A549 (cell line): ENCODE measurements at regions not wholly inside any gene's neighbourhood (a gene's known extent, or its start where the extent isn't known, plus 50 kb on each side); places are given as distances from the start of the nearest gene placed in this dataset.

ENCODE experiments used
- CTCF ChIP-seq: fragments of >200 bp; sonication (Bioruptor Twin); formaldehyde crosslinking; IDR thresholded peaks from 3 replicates; pipeline ENCODE4 v1.5.1; 2016
- POLR2A ChIP-seq: IDR thresholded peaks from 2 replicates; pipeline ENCODE4 v1.6.1; 2012; ENCODE audit warnings: mild to moderate bottlenecking, low read length
- RARB ChIP-seq: fragments of 250-450 bp; sonication (Bioruptor Pico); IDR thresholded peaks from 2 replicates; pipeline ENCODE4 v1.8.0; 2021; ENCODE audit warnings: mild to moderate bottlenecking, moderate library complexity
- RFX5 ChIP-seq: fragments of 450-650 bp; IDR thresholded peaks from 2 replicates; pipeline ENCODE4 v1.7.1; 2014; ENCODE audit warnings: antibody characterized with exemption, mild to moderate bottlenecking, moderate library complexity
- TF ChIP-seq, protein P1 (sequence below): fragments of 200-600 bp; sonication (generic); IDR thresholded peaks from 2 replicates; pipeline ENCODE4 v1.6.1; 2016; ENCODE audit warnings: antibody characterized with exemption, mild to moderate bottlenecking, moderate library complexity
- TF ChIP-seq, protein P2 (sequence below): fragments of 450-650 bp; IDR thresholded peaks from 2 replicates; pipeline ENCODE4 v1.6.1; 2014; ENCODE audit warnings: antibody characterized with exemption

DNA sequence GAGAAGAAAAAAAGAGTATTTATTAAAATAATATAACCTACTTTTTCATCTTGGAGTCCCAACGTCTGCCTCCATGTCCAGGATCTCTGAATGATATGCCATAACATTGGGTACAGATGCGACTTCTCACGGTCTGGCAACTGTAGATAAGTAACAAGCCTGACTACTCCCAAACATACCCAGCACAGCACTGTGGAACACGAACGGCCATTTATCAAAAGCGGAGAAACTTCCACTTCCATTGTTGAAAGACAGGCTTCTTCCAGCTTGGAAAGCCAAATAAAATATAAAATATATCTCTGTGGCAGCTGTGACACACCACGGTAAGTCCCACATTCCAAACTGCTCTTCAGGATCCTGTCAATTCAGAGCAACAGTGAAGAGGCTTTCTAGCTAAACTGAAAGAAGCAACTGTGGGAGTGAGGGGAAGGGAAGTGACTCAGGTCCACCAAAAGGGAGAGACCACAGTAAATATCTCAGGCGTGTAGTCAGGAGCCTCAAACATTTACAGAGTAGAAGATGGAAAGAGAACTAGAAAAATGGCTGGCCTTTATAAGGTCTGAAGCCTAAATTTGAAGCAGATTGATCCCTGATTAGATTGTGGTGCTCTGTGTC is 331.7 kb downstream of the LIG4 start:
- TF ChIP-seq POLR2A (no peak), CTCF (no peak), RFX5 (no peak), RARB (CRISPR knock-in tag) (no peak)
- TF ChIP-seq, protein P1, sequence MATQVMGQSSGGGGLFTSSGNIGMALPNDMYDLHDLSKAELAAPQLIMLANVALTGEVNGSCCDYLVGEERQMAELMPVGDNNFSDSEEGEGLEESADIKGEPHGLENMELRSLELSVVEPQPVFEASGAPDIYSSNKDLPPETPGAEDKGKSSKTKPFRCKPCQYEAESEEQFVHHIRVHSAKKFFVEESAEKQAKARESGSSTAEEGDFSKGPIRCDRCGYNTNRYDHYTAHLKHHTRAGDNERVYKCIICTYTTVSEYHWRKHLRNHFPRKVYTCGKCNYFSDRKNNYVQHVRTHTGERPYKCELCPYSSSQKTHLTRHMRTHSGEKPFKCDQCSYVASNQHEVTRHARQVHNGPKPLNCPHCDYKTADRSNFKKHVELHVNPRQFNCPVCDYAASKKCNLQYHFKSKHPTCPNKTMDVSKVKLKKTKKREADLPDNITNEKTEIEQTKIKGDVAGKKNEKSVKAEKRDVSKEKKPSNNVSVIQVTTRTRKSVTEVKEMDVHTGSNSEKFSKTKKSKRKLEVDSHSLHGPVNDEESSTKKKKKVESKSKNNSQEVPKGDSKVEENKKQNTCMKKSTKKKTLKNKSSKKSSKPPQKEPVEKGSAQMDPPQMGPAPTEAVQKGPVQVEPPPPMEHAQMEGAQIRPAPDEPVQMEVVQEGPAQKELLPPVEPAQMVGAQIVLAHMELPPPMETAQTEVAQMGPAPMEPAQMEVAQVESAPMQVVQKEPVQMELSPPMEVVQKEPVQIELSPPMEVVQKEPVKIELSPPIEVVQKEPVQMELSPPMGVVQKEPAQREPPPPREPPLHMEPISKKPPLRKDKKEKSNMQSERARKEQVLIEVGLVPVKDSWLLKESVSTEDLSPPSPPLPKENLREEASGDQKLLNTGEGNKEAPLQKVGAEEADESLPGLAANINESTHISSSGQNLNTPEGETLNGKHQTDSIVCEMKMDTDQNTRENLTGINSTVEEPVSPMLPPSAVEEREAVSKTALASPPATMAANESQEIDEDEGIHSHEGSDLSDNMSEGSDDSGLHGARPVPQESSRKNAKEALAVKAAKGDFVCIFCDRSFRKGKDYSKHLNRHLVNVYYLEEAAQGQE = no peak
- TF ChIP-seq, protein P2, sequence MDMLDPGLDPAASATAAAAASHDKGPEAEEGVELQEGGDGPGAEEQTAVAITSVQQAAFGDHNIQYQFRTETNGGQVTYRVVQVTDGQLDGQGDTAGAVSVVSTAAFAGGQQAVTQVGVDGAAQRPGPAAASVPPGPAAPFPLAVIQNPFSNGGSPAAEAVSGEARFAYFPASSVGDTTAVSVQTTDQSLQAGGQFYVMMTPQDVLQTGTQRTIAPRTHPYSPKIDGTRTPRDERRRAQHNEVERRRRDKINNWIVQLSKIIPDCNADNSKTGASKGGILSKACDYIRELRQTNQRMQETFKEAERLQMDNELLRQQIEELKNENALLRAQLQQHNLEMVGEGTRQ = no peak
